HUES64 (cell line): ENCODE measurements at regions not wholly inside any gene's neighbourhood (a gene's known extent, or its start where the extent isn't known, plus 50 kb on each side); places are given as distances from the start of the nearest gene placed in this dataset.
"Not testable (repeated sequence)": the region's sequence is repeated elsewhere in the genome, so short reads cannot be mapped to it uniquely, and the experiment has no call there.

ENCODE experiments used
- H3K27ac ChIP-seq: 2 replicates; pipeline ENCODE4 v1.7.0; 2013; ENCODE audit warnings: low read depth, low read length, inconsistent platforms
- H3K27me3 ChIP-seq: 2 replicates; pipeline ENCODE4 v1.6.1; 2013; ENCODE audit warnings: mild to moderate bottlenecking, low read length; ENCODE audit not compliant: insufficient read depth
- H3K36me3 ChIP-seq: 2 replicates; pipeline ENCODE4 v1.6.1; 2013; ENCODE audit warnings: mild to moderate bottlenecking, low read length; ENCODE audit not compliant: insufficient read depth
- H3K4me1 ChIP-seq: 2 replicates; pipeline ENCODE4 v1.6.1; 2013; ENCODE audit warnings: mild to moderate bottlenecking, low read length, moderate library complexity; ENCODE audit not compliant: insufficient read depth
- H3K4me3 ChIP-seq: 2 replicates; pipeline ENCODE4 v1.5.1; 2013; ENCODE audit warnings: mild to moderate bottlenecking, low read length, moderate library complexity
- H3K9ac ChIP-seq: 2 replicates; pipeline ENCODE4 v1.6.1; 2013; ENCODE audit warnings: mild to moderate bottlenecking, low read depth, low read length
- H3K9me3 ChIP-seq: 2 replicates; pipeline ENCODE4 v1.6.1; 2013; ENCODE audit warnings: low read depth, low read length; ENCODE audit not compliant: insufficient read depth
- WGBS: fragments of 150-250, 120-280 bp; methylation state at CpG from one replicate; pipeline ENCODE4 v1.1.7; 2013; ENCODE audit warnings: missing lambda C conversion rate; 5-methylcytosine and 5-hydroxymethylcytosine counted together

DNA sequence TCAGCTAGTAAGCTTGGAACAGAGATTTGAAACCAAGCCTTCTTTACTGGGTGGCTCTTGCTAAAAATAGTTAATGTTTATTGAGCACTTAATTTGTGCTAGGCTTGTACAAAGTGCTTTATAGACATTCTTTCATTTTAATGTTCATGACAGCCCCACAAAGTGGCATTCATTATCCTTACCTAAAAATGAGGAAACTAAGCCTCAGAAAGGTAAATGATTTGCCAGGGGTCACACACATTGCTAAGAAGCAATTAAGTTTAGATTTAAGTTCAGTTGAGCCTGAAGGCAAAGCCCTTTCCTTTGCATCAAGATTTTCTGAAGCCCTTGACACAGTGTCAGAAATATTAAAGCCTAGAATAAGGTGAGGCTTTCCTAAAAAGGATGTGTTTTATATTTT is 327.5 kb upstream of the FGF13 start:
- H3K36me3 ChIP-seq: no peaks in the 10 kb centered on the region
- no peak overlapping the region for H3K4me3 ChIP-seq
- no peaks in the 10 kb centered on the region for H3K27me3 ChIP-seq
- H3K9ac ChIP-seq: no peak overlapping the region
- H3K27ac ChIP-seq: no peak overlapping the region
- H3K9me3 ChIP-seq: peaks cover 3% of the 10 kb centered on the region; the same call in 1 of the 2 replicates
- no peaks in the 10 kb centered on the region for H3K4me1 ChIP-seq

DNA sequence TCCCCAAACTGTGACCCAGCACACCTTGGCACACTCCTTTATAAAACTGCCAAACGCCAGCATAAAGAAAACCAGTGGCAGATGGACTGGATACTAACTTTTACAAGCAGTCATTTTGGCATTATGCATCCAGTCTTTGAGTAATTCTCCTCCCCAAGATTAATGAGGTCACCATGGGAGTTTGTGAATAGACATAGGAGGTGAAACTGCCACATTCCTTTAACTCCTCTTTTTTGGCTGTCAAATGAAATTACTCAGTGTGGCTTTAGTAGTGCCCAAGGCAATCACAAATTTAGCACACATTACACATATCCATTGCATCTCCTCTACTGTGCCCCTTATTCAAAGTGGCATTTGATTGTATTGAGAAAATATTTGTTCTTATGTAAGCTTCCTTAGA is 315.3 kb upstream of the FGF13 start:
- Histone ChIP-seq H3K36me3 (no peaks in the 10 kb centered on the region), H3K9ac (no peak overlapping the region), H3K4me1 (no peaks in the 10 kb centered on the region), H3K27me3 (no peaks in the 10 kb centered on the region), H3K9me3 (no peaks in the 10 kb centered on the region), H3K4me3 (no peak overlapping the region), H3K27ac (no peak overlapping the region)
- WGBS: 85% methylated on average over 1 of the region's 1 CpG

- H3K27me3 ChIP-seq: no peaks in the 10 kb centered on the region
These were observed 314.9 kb upstream of the FGF13 start for GRCh38 chrX:139026406-139026805.

GRCh38 chrX:139025816-139026215 is 314.3 kb upstream of the FGF13 start:
- H3K9ac ChIP-seq: no peak overlapping the region
- no peaks in the 10 kb centered on the region for H3K27me3 ChIP-seq
- H3K9me3 ChIP-seq: no peaks in the 10 kb centered on the region
- no peak overlapping the region for H3K4me3 ChIP-seq
- no peaks in the 10 kb centered on the region for H3K36me3 ChIP-seq
- no peak overlapping the region for H3K27ac ChIP-seq
- H3K4me1 ChIP-seq: no peaks in the 10 kb centered on the region

More at GRCh38 chrX:139026406-139026805, 314.9 kb upstream of the FGF13 start:
- H3K4me3 ChIP-seq: no peak overlapping the region
- 93% methylated on average over 2 of the region's 2 CpGs for WGBS
- no peaks in the 10 kb centered on the region for H3K36me3 ChIP-seq
- H3K9me3 ChIP-seq: no peaks in the 10 kb centered on the region
- H3K9ac ChIP-seq: no peak overlapping the region
- H3K4me1 ChIP-seq: no peaks in the 10 kb centered on the region
- H3K27ac ChIP-seq: no peak overlapping the region

DNA sequence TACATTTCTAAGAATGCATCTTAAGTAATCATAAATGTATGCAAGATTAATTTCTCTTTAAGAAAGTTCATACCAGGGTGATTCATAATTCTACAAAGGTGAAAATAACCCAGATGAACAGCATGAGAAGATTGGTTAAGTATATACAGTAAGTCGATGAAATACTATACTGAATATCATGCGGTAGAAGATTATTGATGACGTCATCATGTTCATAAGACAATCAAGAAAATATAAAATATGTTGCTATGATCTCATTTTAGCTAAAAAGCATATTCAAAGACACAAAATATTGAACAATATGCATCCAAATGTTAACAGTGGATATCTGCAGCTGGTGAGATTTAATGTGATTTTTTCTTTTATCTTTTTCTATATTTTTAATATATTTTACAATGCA is 312.0 kb upstream of the FGF13 start:
- Histone ChIP-seq H3K27me3 (no peaks in the 10 kb centered on the region), H3K4me3 (no peak overlapping the region)
- WGBS: no CpG with 5 or more reads among the region's 3 CpGs

GRCh38 chrX:139020801-139021200 is 309.3 kb upstream of the FGF13 start:
- Histone ChIP-seq H3K27ac (no peak overlapping the region), H3K27me3 (no peaks in the 10 kb centered on the region), H3K4me1 (no peaks in the 10 kb centered on the region), H3K4me3 (no peak overlapping the region), H3K9me3 (no peaks in the 10 kb centered on the region), H3K36me3 (no peaks in the 10 kb centered on the region), H3K9ac (no peak overlapping the region)
- no CpG with 5 or more reads among the region's 3 CpGs for WGBS

More for the DNA sequence above, 312.0 kb upstream of the FGF13 start:
- Histone ChIP-seq H3K4me1 (no peaks in the 10 kb centered on the region), H3K9me3 (no peaks in the 10 kb centered on the region), H3K9ac (no peak overlapping the region), H3K36me3 (no peaks in the 10 kb centered on the region), H3K27ac (no peak overlapping the region)

GRCh38 chrX:139018436-139018835 is 306.9 kb upstream of the FGF13 start:
- Histone ChIP-seq H3K4me1 (no peaks in the 10 kb centered on the region), H3K27me3 (no peaks in the 10 kb centered on the region), H3K36me3 (no peaks in the 10 kb centered on the region), H3K9me3 (no peaks in the 10 kb centered on the region), H3K27ac (no peak overlapping the region), H3K9ac (no peak overlapping the region), H3K4me3 (no peak overlapping the region)
- 95% methylated on average over 1 of the region's 2 CpGs for WGBS

DNA sequence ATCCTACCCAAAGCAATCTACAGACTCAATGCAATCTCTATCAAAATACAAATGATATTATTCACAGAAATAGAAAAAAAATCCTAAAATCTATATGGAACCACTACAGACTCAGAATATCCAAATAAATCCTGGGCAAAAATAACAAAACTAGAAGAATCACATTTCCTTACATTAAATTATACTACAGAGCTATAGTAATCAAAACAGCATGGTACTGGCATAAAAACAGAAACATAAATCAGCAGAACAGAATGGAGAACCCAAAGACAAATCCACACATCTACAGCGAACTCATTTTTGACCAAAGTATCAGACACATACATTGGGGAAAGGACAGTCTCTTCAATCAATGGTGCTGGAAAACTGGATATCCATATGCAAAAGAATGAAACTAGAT is 304.1 kb upstream of the FGF13 start:
- Histone ChIP-seq H3K4me1 (no peaks in the 10 kb centered on the region), H3K9me3 (no peaks in the 10 kb centered on the region), H3K27me3 (no peaks in the 10 kb centered on the region), H3K9ac (no peak overlapping the region), H3K4me3 (no peak overlapping the region), H3K36me3 (no peaks in the 10 kb centered on the region), H3K27ac (no peak overlapping the region)
- 83% methylated on average over 1 of the region's 1 CpG for WGBS

GRCh38 chrX:139008185-139008584 is 296.7 kb upstream of the FGF13 start:
- Histone ChIP-seq H3K27me3 (no peaks in the 10 kb centered on the region), H3K4me1 (no peaks in the 10 kb centered on the region; the same call in 1 of the 2 replicates), H3K27ac (no peak overlapping the region), H3K4me3 (no peak overlapping the region), H3K9ac (no peak overlapping the region), H3K36me3 (no peaks in the 10 kb centered on the region), H3K9me3 (no peaks in the 10 kb centered on the region)
- WGBS: 81% methylated on average over 4 of the region's 4 CpGs

DNA sequence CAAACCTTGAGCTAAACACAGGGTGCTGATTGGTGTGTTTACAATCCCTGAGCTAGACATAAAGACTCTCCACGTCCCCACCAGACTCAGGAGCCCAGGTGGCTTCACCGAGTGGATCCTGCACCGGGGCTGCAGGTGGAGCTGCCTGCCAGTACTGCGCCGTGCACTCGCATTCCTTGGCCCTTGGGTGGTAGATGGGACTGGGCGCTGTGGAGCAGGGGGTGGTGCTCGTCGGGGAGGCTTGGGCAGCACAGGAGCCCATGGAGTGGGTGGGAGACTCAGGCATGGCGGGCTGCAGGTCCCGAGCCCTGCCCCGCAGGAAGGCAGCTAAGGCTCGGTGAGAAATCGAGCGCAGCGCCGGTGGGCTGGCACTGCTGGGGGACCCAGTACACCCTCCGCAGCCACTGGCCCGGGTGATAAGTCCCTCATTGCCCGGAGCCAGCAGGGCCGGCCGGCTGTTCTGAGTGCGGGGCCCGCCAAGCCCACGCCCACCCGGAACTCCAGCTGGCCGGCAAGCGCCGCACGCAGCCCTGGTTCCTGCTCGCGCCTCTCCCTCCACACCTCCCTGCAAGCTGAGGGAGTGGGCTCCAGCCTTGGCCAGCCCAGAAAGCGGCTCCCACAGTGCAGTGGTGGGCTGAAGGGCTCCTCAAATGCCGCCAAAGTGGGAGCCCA is 292.5 kb upstream of the FGF13 start:
- WGBS: 97% methylated on average over 24 of the region's 34 CpGs
- not testable (repeated sequence) for H3K36me3 ChIP-seq, H3K27ac ChIP-seq, H3K4me1 ChIP-seq, H3K4me3 ChIP-seq, H3K9ac ChIP-seq, H3K27me3 ChIP-seq, H3K9me3 ChIP-seq

DNA sequence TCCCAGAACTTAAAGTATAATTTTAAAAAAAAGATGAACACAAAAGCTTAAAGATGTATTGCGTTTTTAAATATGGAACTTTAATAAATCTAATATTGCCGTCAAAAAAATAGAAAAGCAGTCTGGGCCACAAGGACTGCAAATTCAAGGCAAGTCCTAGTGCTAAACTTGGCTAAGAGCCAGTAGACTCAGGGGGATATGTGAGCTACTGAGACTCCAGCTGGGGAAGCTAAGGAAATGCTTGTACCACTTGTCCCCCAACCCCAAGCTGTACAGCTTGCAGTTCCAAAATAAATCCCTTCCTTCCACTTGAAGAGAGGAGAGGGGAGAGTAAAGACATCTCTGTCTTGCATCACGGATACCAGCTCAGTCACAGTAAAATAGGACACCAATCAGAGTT is 290.8 kb upstream of the FGF13 start:
- 89% methylated on average over 3 of the region's 3 CpGs for WGBS
- no peaks in the 10 kb centered on the region for H3K27me3 ChIP-seq
- no peak overlapping the region for H3K9ac ChIP-seq
- no peaks in the 10 kb centered on the region for H3K9me3 ChIP-seq
- no peak overlapping the region for H3K27ac ChIP-seq
- no peak overlapping the region for H3K4me3 ChIP-seq
- no peaks in the 10 kb centered on the region for H3K36me3 ChIP-seq
- H3K4me1 ChIP-seq: no peaks in the 10 kb centered on the region

DNA sequence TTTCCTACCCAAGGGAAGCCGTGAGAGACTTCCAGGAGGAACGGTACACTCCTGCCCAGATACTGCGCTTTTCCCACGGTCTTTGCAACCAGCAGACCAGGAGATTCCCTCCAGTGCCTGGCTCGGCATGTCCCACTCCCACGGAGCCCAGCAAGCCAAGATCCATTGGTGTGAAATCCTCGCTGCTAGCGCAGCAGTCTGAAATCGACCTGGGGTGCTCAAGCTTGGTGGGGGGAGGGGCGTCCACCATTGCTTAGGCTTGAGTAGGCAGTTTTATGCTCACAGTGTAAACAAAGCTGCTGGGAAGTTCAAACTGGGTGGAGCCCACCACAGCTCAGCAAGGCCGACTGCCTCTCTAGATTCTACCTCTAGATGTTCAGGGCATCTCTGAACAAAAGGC is 284.8 kb upstream of the FGF13 start:
- Histone ChIP-seq H3K36me3 (no peaks in the 10 kb centered on the region), H3K9ac (no peak overlapping the region), H3K4me3 (no peak overlapping the region), H3K27ac (no peak overlapping the region), H3K4me1 (no peaks in the 10 kb centered on the region), H3K9me3 (no peaks in the 10 kb centered on the region), H3K27me3 (no peaks in the 10 kb centered on the region)
- 94% methylated on average over 11 of the region's 11 CpGs for WGBS
